ENCODE measurements at regions not wholly inside any gene's neighbourhood (a gene's known extent, or its start where the extent isn't known, plus 50 kb on each side); places are given as distances from the start of the nearest gene placed in this dataset.
"Not testable (repeated sequence)": the region's sequence is repeated elsewhere in the genome, so short reads cannot be mapped to it uniquely, and the experiment has no call there.

DNA sequence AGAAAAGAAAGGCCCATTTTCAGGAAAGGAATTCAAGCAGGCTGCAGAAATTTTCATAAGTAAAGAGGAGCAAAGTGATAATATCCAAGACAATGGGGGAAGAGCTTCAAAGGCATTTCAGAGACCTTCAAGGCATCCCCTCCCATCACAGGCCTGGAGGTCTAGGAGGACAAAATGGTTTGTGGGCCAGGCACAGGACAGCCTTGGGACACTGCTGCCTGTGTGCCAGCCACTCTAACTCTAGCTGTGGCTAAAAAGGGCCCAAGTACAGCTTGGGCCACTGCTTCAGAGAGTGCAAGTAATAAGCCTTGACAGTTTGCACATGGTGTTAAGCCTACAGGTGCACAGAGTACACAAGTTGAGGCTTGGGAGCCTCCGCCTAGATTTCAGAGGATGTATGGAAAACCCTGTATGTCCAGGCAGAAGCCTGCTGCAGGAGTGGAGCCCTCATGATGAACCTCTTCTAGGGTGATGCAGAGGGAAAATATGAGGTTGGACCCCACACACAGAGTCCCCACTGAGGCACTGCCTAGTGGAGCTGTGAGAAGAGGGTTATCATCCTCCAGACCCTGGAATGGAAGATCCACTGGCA lies 51.8 kb upstream of the ZSWIM5 start:
- peaks cover 8% of the 10 kb centered on the region for H3K27me3 Mint-ChIP-seq (ENCODE audit: low read depth)
- peaks cover 13 to 14% of the 10 kb centered on the region in 2 donors for H3K9me3 Mint-ChIP-seq
- H3K4me3 Mint-ChIP-seq, result no peak overlapping the region
- H3K27ac Mint-ChIP-seq, result no peak overlapping the region
- ATAC-seq (replicated peaks in 1 of 2) (no peak), DNase-seq (no peak)
- H3K4me1 Mint-ChIP-seq (ENCODE audit: low read depth), result no peaks in the 10 kb centered on the region
- H3K36me3 Mint-ChIP-seq (ENCODE audit: insufficient read depth in 2 of 2), result peaks cover 14 to 21% of the 10 kb centered on the region in 2 donors

DNA sequence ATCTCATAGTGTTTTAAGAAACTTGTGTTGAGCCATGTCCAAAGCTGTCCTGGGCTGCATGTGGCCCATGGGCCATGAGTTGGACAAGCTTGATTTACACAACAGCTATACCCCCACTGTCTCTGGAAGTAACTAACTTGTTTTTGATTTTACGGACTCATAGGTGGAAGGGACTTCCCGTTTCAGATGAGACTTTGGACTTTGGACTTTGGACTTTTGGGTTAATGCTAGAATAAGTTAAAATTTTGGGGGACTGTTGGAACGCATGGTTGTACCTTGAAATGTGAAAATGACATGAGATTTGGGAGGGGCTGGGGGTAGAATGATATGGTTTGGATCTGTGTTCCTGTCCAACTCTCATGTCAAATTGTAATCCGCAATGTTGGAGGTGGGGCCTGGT lies 52.6 kb upstream of the ZSWIM5 start:
- Mint-ChIP-seq H3K4me3 (no peak overlapping the region), H3K4me1 (ENCODE audit: low read depth) (no peaks in the 10 kb centered on the region), H3K36me3 (ENCODE audit: insufficient read depth in 2 of 2) (peaks cover 14 to 21% of the 10 kb centered on the region in 2 donors), H3K27ac (no peak overlapping the region), H3K9me3 (peaks cover 13 to 14% of the 10 kb centered on the region in 2 donors), H3K27me3 (ENCODE audit: low read depth) (peaks cover 8% of the 10 kb centered on the region)
- ATAC-seq (replicated peaks in 1 of 2) (no peak), DNase-seq (no peak)

DNA sequence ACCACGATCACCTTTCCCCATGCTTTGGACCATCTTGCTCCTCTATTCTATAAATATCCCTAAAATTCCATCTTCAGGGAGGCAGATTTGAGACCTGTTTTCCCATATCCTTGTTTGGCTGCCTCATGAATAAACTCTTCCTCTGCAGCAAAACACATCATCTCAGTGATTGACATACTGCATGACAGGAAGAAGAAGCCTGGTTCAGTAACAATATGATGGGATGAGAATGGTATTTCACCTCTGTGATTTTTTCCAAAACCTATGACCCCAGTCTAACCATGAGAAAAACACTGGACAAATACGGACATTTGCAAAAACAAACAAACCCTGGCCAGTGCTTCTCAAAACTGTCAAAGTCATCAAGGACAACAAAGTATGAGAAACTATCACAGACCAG lies 53.8 kb upstream of the ZSWIM5 start:
- H3K4me1 Mint-ChIP-seq (ENCODE audit: low read depth), result no peaks in the 10 kb centered on the region
- no peaks in the 10 kb centered on the region for H3K27me3 Mint-ChIP-seq (ENCODE audit: low read depth)
- H3K36me3 Mint-ChIP-seq (ENCODE audit: insufficient read depth in 2 of 2), result peaks cover 14 to 21% of the 10 kb centered on the region in 2 donors
- no peak for ATAC-seq (replicated peaks in 1 of 2)
- DNase-seq, result no peak
- peaks cover 13 to 14% of the 10 kb centered on the region in 2 donors for H3K9me3 Mint-ChIP-seq
- no peak overlapping the region for H3K4me3 Mint-ChIP-seq
- no peak overlapping the region for H3K27ac Mint-ChIP-seq

DNA sequence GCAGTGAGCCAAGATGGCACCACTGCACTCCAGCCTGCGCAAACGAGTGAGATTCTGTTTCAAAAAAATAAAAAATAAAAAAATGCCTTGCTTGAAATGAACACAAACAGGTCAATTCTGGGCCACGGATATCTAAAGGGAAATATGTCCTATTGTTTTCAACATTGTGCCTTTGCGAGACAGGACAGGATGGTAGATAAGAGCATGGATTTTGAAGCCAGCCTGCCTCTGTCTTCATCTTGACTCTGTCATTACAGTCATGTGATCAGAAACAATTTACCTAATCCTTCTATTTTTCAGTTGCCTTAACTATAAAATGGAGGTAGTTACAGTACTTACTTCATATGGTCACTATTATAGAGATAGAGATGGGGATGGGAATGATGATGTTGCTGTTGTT lies 56.7 kb upstream of the ZSWIM5 start:
- DNase-seq (no peak), ATAC-seq (replicated peaks in 1 of 2) (no peak)
- no peaks in the 10 kb centered on the region for H3K27me3 Mint-ChIP-seq (ENCODE audit: low read depth)
- H3K4me1 Mint-ChIP-seq (ENCODE audit: low read depth), result no peaks in the 10 kb centered on the region
- no peak overlapping the region for H3K27ac Mint-ChIP-seq
- H3K36me3 Mint-ChIP-seq (ENCODE audit: insufficient read depth in 2 of 2), result peaks cover 4 to 12% of the 10 kb centered on the region in 2 donors
- H3K4me3 Mint-ChIP-seq, result no peak overlapping the region
- H3K9me3 Mint-ChIP-seq, result peaks cover 5 to 6% of the 10 kb centered on the region in 2 donors

DNA sequence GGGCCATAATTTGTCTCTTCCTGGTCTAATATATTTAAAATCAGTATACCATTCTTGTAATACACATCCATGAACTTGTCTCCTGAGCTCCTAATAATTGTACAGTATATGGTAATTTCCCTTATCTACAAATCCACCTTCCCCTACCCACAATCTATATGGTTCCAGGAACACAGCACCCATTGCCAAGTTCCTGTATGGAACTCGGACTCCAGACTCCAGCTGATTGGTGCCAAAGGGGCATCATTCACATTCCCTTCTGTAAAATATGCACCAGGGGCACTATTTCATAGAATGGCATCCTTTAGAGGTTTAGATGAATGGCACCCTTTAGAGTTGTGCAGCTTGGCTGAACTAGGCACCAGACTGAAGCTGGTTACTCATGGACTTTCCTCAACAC lies 58.8 kb upstream of the ZSWIM5 start:
- ATAC-seq (replicated peaks in 1 of 2), result no peak
- Mint-ChIP-seq H3K9me3 (peaks cover 0 to 1% of the 10 kb centered on the region in 2 donors), H3K4me3 (no peak overlapping the region)

DNA sequence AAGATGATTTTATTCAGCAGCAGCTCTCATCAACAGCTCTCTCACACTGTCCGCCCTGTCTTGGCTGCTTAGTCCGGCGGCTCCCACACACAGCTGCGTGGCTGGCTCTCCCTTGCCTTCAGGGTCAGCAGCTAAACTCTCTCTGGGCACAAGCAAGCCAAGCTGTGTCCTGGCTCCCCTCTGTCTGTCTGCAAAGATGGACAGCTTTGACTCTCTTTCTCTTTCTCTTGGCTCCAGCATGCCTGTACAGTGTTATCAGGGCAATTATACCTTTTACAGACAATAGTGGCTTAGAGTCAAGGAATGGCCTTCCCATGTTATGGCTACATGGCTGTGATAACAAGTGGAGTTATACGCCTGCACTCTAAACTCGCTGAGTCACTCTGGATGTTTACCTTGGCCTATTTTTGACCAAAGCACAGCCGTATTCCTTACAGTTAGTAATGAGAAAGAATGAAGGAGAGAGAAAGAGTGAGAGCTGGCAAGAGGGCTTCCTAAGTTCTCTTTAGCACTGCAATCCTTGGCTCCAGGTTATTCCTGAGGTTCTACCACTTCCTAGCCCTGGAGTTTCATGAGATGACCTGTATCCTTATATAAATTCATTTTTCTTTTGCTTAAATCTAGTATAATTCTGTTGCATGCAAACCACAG lies 59.9 kb upstream of the ZSWIM5 start:
- Mint-ChIP-seq H3K27ac (no peak overlapping the region), H3K4me1 (ENCODE audit: low read depth) (no peaks in the 10 kb centered on the region), H3K36me3 (ENCODE audit: insufficient read depth in 2 of 2) (no peaks in the 10 kb centered on the region), H3K9me3 (peaks cover 0 to 1% of the 10 kb centered on the region in 2 donors), H3K4me3 (no peak overlapping the region), H3K27me3 (ENCODE audit: low read depth) (no peaks in the 10 kb centered on the region)
- DNase-seq, result no peak
- no peak for ATAC-seq (replicated peaks in 1 of 2)

More for the DNA sequence above, 58.8 kb upstream of the ZSWIM5 start:
- no peaks in the 10 kb centered on the region for H3K4me1 Mint-ChIP-seq (ENCODE audit: low read depth)
- H3K36me3 Mint-ChIP-seq (ENCODE audit: insufficient read depth in 2 of 2), result no peaks in the 10 kb centered on the region
- no peaks in the 10 kb centered on the region for H3K27me3 Mint-ChIP-seq (ENCODE audit: low read depth)
- no peak overlapping the region for H3K27ac Mint-ChIP-seq
- no peak for DNase-seq

DNA sequence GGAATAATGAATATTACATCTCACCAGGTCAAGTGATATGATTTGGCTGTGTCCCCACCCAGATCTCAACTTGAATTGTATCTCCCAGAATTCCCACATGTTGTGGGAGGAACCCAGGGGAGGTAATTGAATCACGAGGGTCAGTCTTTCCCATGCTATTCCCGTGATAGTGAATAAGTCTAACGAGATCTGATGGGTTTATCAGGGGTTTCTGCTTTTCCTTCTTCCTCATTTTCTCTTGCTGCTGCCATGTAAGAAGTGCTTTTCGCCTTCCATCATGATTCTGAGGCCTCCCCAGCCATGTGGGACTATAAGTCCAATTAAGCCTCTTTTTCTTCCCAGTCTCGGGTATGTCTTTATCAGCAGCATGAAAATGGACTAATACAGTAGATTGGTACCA lies 58.4 kb upstream of the HPDL start:
- not testable (repeated sequence) for H3K9me3 Mint-ChIP-seq; H3K27ac Mint-ChIP-seq; DNase-seq; H3K4me1 Mint-ChIP-seq (ENCODE audit: low read depth); ATAC-seq (replicated peaks in 1 of 2); H3K27me3 Mint-ChIP-seq (ENCODE audit: low read depth); H3K4me3 Mint-ChIP-seq; H3K36me3 Mint-ChIP-seq (ENCODE audit: insufficient read depth in 2 of 2)

DNA sequence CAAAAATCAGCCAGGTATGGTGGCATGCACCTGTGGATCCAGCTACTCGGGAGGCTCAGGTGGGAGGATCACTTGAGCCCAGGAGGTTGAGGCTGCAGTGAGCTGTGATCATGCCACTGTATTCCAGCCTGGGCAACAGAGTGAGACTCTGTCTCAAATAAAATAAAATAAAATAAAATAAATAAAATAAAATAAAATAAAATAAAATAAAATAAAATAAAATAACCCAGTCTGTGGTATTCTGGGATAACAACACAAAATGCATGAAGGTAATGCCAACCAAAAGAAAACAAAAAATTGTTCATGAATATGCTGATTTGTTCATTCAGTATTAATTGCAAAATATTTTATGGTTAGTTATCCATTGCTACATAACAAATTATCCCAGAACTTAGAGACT lies 54.4 kb upstream of the HPDL start:
- H3K9me3 Mint-ChIP-seq; H3K27ac Mint-ChIP-seq; H3K4me3 Mint-ChIP-seq; ATAC-seq (replicated peaks in 1 of 2); H3K27me3 Mint-ChIP-seq (ENCODE audit: low read depth); H3K4me1 Mint-ChIP-seq (ENCODE audit: low read depth); H3K36me3 Mint-ChIP-seq (ENCODE audit: insufficient read depth in 2 of 2); DNase-seq: not testable (repeated sequence)

DNA sequence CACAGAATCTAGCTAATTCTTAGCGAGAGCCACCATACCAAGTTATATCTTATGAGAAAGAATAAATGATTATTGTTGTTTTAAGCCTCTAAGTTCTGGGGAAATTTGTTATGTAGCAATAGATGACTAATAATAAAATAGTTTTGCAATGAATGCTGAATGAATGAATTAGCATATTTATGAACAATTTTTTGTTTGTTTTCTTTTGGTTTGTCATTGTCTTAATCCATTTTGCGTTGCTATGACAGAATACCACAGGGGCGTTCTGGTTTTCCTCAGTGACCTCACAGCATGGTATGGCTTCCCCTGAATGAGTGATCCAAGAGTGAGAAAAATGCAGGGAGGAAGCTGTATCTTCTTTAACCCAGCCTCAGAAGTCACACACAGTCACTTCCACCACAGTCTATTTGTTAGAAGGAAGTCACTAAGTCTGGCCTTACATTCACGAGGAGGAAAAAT lies 53.8 kb upstream of the HPDL start:
- no peak overlapping the region for H3K4me3 Mint-ChIP-seq
- H3K4me1 Mint-ChIP-seq (ENCODE audit: low read depth), result no peaks in the 10 kb centered on the region
- DNase-seq (no peak), ATAC-seq (replicated peaks in 1 of 2) (peak in 1 of 2 donors; percentile 28)
- H3K27ac Mint-ChIP-seq, result no peak overlapping the region
- peaks cover 0 to 3% of the 10 kb centered on the region in 2 donors for H3K9me3 Mint-ChIP-seq
- no peaks in the 10 kb centered on the region for H3K27me3 Mint-ChIP-seq (ENCODE audit: low read depth)
- peaks cover 2 to 4% of the 10 kb centered on the region in 2 donors for H3K36me3 Mint-ChIP-seq (ENCODE audit: insufficient read depth in 2 of 2)

DNA sequence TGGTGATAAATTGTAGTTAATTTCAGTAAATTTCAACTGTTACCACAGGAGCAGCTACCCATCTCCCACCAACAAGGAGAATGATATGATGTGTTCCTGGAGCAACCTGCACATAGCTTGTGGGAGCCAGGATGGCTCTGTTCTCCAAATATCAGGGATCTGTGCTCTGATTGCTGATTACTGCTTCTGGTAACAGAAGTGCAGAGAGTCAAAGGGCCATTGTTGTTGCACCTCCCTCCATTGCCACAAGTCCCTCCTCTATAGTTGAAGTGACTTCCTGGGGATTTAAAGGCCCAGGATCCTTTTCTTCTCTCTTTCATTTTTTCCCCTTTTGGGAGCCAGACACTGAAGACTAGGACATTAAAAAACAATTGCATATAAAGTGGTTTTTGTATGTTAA lies 51.6 kb upstream of the HPDL start:
- no peak for DNase-seq
- Mint-ChIP-seq H3K27ac (no peak overlapping the region), H3K36me3 (ENCODE audit: insufficient read depth in 2 of 2) (peaks cover 2 to 4% of the 10 kb centered on the region in 2 donors), H3K4me3 (no peak overlapping the region), H3K4me1 (ENCODE audit: low read depth) (no peaks in the 10 kb centered on the region), H3K9me3 (peaks cover 0 to 3% of the 10 kb centered on the region in 2 donors), H3K27me3 (ENCODE audit: low read depth) (no peaks in the 10 kb centered on the region)
- ATAC-seq (replicated peaks in 1 of 2), result no peak

All from activated T-cell treated with anti-CD3 and anti-CD28 coated beads, Interleukin-2, amount 50 U/mL, for 72 hours (primary cell).